ENCODE measurements at regions not wholly inside any gene's neighbourhood (a gene's known extent, or its start where the extent isn't known, plus 50 kb on each side); places are given as distances from the start of the nearest gene placed in this dataset.
"Not testable (repeated sequence)": the region's sequence is repeated elsewhere in the genome, so short reads cannot be mapped to it uniquely, and the experiment has no call there.

GRCh38 chr2:39893616-39894015 lies 114.6 kb upstream of the THUMPD2 start:
- Histone ChIP-seq H3K9me3 (no peaks in the 10 kb centered on the region), H3K4me1 (replicated peaks) (no peaks in the 10 kb centered on the region), H3K4me3 (no peak overlapping the region), H3K36me3 (no peaks in the 10 kb centered on the region), H3K27me3 (replicated peaks; ENCODE audit: insufficient read depth) (no peaks in the 10 kb centered on the region), H3K27ac (no peak overlapping the region)
- intact Hi-C loops (cut with DNase I), result no loop called here
- TF ChIP-seq, protein P1, sequence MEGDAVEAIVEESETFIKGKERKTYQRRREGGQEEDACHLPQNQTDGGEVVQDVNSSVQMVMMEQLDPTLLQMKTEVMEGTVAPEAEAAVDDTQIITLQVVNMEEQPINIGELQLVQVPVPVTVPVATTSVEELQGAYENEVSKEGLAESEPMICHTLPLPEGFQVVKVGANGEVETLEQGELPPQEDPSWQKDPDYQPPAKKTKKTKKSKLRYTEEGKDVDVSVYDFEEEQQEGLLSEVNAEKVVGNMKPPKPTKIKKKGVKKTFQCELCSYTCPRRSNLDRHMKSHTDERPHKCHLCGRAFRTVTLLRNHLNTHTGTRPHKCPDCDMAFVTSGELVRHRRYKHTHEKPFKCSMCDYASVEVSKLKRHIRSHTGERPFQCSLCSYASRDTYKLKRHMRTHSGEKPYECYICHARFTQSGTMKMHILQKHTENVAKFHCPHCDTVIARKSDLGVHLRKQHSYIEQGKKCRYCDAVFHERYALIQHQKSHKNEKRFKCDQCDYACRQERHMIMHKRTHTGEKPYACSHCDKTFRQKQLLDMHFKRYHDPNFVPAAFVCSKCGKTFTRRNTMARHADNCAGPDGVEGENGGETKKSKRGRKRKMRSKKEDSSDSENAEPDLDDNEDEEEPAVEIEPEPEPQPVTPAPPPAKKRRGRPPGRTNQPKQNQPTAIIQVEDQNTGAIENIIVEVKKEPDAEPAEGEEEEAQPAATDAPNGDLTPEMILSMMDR (IDR thresholded peaks at IDR 0.05), result no peak
- TF ChIP-seq POLR2AphosphoS5 (IDR thresholded peaks at IDR 0.05) (no peak), POLR2A (IDR thresholded peaks at IDR 0.05) (no peak)
- WGBS, result 61% methylated on average over 4 of the region's 4 CpGs
- no peak for DNase-seq (ENCODE audit: low spot score)

GRCh38 chr2:39881948-39882347 lies 102.9 kb upstream of the THUMPD2 start:
- Histone ChIP-seq H3K4me1 (replicated peaks) (no peaks in the 10 kb centered on the region), H3K36me3 (no peaks in the 10 kb centered on the region), H3K27ac (no peak overlapping the region), H3K4me3 (no peak overlapping the region), H3K9me3 (no peaks in the 10 kb centered on the region), H3K27me3 (replicated peaks; ENCODE audit: insufficient read depth) (no peaks in the 10 kb centered on the region)
- intact Hi-C loops (cut with DNase I), result no loop called here
- no peak for DNase-seq (ENCODE audit: low spot score)
- TF ChIP-seq, protein P1 (IDR thresholded peaks at IDR 0.05), result no peak
- TF ChIP-seq POLR2A (IDR thresholded peaks at IDR 0.05) (no peak), POLR2AphosphoS5 (IDR thresholded peaks at IDR 0.05) (no peak)
- WGBS, result 57% methylated on average over 1 of the region's 1 CpG

GRCh38 chr2:39881494-39881893 lies 102.4 kb upstream of the THUMPD2 start:
- Histone ChIP-seq H3K4me3 (no peak overlapping the region), H3K9me3 (no peaks in the 10 kb centered on the region), H3K27me3 (replicated peaks; ENCODE audit: insufficient read depth) (no peaks in the 10 kb centered on the region), H3K4me1 (replicated peaks) (no peaks in the 10 kb centered on the region), H3K27ac (no peak overlapping the region), H3K36me3 (no peaks in the 10 kb centered on the region)
- TF ChIP-seq POLR2AphosphoS5 (IDR thresholded peaks at IDR 0.05) (no peak), POLR2A (IDR thresholded peaks at IDR 0.05) (no peak)
- TF ChIP-seq, protein P1 (IDR thresholded peaks at IDR 0.05), result no peak
- intact Hi-C loops (cut with DNase I), result no loop called here
- no peak for DNase-seq (ENCODE audit: low spot score)

- H3K36me3 ChIP-seq; H3K4me1 ChIP-seq (replicated peaks); intact Hi-C loops (cut with DNase I); H3K4me3 ChIP-seq; DNase-seq (ENCODE audit: low spot score); H3K27ac ChIP-seq; H3K27me3 ChIP-seq (replicated peaks; ENCODE audit: insufficient read depth); H3K9me3 ChIP-seq: not testable (repeated sequence)
- 88% methylated on average over 2 of the region's 2 CpGs for WGBS
Measured at GRCh38 chr2:39879001-39879400, 99.9 kb upstream of the THUMPD2 start.

DNA sequence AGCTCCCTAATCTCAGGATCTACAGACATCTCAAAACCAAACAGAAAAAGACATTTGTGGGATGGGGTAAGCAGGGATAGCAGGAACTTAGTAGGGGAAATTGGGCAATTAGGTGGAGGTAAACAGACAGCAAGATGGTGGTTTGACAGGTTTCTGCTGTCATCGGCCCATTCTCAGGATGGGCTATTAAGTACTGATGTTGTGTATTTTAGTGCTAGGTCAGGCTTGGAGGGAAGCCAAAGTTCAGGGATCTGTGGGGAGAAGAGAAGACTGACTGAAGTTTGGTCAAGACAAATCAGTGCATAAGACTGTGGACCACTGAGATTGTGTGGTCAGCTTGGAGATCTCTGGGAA lies 96.8 kb upstream of the THUMPD2 start:
- no peak overlapping the region for H3K27ac ChIP-seq
- H3K36me3 ChIP-seq, result no peaks in the 10 kb centered on the region
- no peak for DNase-seq (ENCODE audit: low spot score)
- no peaks in the 10 kb centered on the region for H3K27me3 ChIP-seq (replicated peaks; ENCODE audit: insufficient read depth)
- intact Hi-C loops (cut with DNase I), result no loop called here
- 23% methylated on average over 1 of the region's 1 CpG for WGBS
- no peaks in the 10 kb centered on the region for H3K9me3 ChIP-seq
- no peak for TF ChIP-seq POLR2AphosphoS5 (IDR thresholded peaks at IDR 0.05)
- TF ChIP-seq POLR2A (IDR thresholded peaks at IDR 0.05), result no peak
- TF ChIP-seq, protein P1 (IDR thresholded peaks at IDR 0.05), result no peak
- no peak overlapping the region for H3K4me3 ChIP-seq
- H3K4me1 ChIP-seq (replicated peaks), result no peaks in the 10 kb centered on the region
